Prostate gland (tissue), 2 donors: ENCODE measurements at regions not wholly inside any gene's neighbourhood (a gene's known extent, or its start where the extent isn't known, plus 50 kb on each side); places are given as distances from the start of the nearest gene placed in this dataset.
"Not testable (repeated sequence)": the region's sequence is repeated elsewhere in the genome, so short reads cannot be mapped to it uniquely, and the experiment has no call there.

Source experiments
- POLR2AphosphoS5 ChIP-seq: sonication (generic); formaldehyde crosslinking; IDR thresholded peaks from one replicate; pipeline ENCODE4 v1.6.1; 2017; ENCODE audit warnings: antibody characterized with exemption
- TF ChIP-seq, protein P1 (sequence below), 4 experiments: fragments of 200-600 bp in 2 of 4; fragments of 450-650 bp in 2 of 4; sonication (generic) in 2 of 4; IDR thresholded peaks; 1 replicate in 3 of 4; 2 replicates in 1 of 4; pipeline ENCODE4 v1.5.1; 2016 to 2019; ENCODE audit warnings: antibody characterized with exemption in 4 of 4, mild to moderate bottlenecking in 2 of 4, moderate library complexity in 2 of 4

DNA sequence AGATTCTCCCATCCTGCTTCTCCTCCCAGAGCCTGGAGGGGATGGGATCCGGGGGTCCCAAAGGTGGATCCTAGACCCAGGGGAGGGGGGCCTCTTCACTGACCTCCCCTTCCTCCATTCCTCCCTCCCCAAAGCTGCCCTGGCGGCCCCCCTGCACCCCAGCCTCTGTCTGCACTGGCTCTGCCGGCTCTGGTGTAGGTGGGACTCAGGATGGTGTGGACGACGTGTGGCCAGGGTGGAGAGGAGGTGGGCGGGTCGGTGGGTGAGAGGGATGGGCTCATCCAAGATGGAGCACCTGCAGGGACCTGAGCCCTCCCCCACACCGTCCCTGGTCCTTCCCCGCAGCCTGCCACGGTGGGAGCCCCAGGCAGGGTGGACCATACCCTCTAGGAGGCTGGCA is 355.6 kb downstream of the TMEM121 start:
- TF ChIP-seq, protein P1, sequence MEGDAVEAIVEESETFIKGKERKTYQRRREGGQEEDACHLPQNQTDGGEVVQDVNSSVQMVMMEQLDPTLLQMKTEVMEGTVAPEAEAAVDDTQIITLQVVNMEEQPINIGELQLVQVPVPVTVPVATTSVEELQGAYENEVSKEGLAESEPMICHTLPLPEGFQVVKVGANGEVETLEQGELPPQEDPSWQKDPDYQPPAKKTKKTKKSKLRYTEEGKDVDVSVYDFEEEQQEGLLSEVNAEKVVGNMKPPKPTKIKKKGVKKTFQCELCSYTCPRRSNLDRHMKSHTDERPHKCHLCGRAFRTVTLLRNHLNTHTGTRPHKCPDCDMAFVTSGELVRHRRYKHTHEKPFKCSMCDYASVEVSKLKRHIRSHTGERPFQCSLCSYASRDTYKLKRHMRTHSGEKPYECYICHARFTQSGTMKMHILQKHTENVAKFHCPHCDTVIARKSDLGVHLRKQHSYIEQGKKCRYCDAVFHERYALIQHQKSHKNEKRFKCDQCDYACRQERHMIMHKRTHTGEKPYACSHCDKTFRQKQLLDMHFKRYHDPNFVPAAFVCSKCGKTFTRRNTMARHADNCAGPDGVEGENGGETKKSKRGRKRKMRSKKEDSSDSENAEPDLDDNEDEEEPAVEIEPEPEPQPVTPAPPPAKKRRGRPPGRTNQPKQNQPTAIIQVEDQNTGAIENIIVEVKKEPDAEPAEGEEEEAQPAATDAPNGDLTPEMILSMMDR (IDR thresholded peaks at IDR 0.05): not testable (repeated sequence)
- not testable (repeated sequence) for TF ChIP-seq POLR2AphosphoS5
